ENCODE measurements at regions not wholly inside any gene's neighbourhood (a gene's known extent, or its start where the extent isn't known, plus 50 kb on each side); places are given as distances from the start of the nearest gene placed in this dataset.

GRCh38 chr6:21971541-21971940 is 325.3 kb downstream of the PRL start:
- Histone ChIP-seq H3K27ac (ENCODE audit: poor library complexity, severe bottlenecking) (no peak overlapping the region), H3K4me3 (ENCODE audit: severe bottlenecking) (no peak overlapping the region), H3K27me3 (ENCODE audit: insufficient read depth, poor library complexity, severe bottlenecking) (no peaks in the 10 kb centered on the region), H3K4me1 (ENCODE audit: insufficient read depth, poor library complexity, severe bottlenecking) (no peaks in the 10 kb centered on the region), H3K9me3 (ENCODE audit: severe bottlenecking) (no peaks in the 10 kb centered on the region), H3K36me3 (ENCODE audit: low read depth) (no peaks in the 10 kb centered on the region)
- no peak for ATAC-seq (ENCODE audit: low read depth)
- TF ChIP-seq, protein P1, sequence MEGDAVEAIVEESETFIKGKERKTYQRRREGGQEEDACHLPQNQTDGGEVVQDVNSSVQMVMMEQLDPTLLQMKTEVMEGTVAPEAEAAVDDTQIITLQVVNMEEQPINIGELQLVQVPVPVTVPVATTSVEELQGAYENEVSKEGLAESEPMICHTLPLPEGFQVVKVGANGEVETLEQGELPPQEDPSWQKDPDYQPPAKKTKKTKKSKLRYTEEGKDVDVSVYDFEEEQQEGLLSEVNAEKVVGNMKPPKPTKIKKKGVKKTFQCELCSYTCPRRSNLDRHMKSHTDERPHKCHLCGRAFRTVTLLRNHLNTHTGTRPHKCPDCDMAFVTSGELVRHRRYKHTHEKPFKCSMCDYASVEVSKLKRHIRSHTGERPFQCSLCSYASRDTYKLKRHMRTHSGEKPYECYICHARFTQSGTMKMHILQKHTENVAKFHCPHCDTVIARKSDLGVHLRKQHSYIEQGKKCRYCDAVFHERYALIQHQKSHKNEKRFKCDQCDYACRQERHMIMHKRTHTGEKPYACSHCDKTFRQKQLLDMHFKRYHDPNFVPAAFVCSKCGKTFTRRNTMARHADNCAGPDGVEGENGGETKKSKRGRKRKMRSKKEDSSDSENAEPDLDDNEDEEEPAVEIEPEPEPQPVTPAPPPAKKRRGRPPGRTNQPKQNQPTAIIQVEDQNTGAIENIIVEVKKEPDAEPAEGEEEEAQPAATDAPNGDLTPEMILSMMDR (IDR thresholded peaks at IDR 0.05; ENCODE audit: poor library complexity, severe bottlenecking), result no peak
- DNase-seq (ENCODE audit: low spot score), result no peak

GRCh38 chr6:21972516-21972915 is 324.3 kb downstream of the PRL start:
- ATAC-seq (ENCODE audit: low read depth) (no peak), DNase-seq (ENCODE audit: low spot score) (no peak)
- Histone ChIP-seq H3K9me3 (ENCODE audit: severe bottlenecking) (no peaks in the 10 kb centered on the region), H3K27me3 (ENCODE audit: insufficient read depth, poor library complexity, severe bottlenecking) (no peaks in the 10 kb centered on the region), H3K27ac (ENCODE audit: poor library complexity, severe bottlenecking) (no peak overlapping the region), H3K4me1 (ENCODE audit: insufficient read depth, poor library complexity, severe bottlenecking) (no peaks in the 10 kb centered on the region), H3K36me3 (ENCODE audit: low read depth) (no peaks in the 10 kb centered on the region), H3K4me3 (ENCODE audit: severe bottlenecking) (no peak overlapping the region)
- TF ChIP-seq, protein P1 (IDR thresholded peaks at IDR 0.05; ENCODE audit: poor library complexity, severe bottlenecking), result no peak

- Histone ChIP-seq H3K9me3 (ENCODE audit: severe bottlenecking) (no peaks in the 10 kb centered on the region), H3K4me3 (ENCODE audit: severe bottlenecking) (no peak overlapping the region), H3K36me3 (ENCODE audit: low read depth) (no peaks in the 10 kb centered on the region), H3K27ac (ENCODE audit: poor library complexity, severe bottlenecking) (no peak overlapping the region), H3K27me3 (ENCODE audit: insufficient read depth, poor library complexity, severe bottlenecking) (no peaks in the 10 kb centered on the region), H3K4me1 (ENCODE audit: insufficient read depth, poor library complexity, severe bottlenecking) (no peaks in the 10 kb centered on the region)
- ATAC-seq (ENCODE audit: low read depth), result no peak
- TF ChIP-seq, protein P1 (IDR thresholded peaks at IDR 0.05; ENCODE audit: poor library complexity, severe bottlenecking), result no peak
- no peak for DNase-seq (ENCODE audit: low spot score)
Observed at GRCh38 chr6:21977346-21977745, 319.5 kb downstream of the PRL start.

DNA sequence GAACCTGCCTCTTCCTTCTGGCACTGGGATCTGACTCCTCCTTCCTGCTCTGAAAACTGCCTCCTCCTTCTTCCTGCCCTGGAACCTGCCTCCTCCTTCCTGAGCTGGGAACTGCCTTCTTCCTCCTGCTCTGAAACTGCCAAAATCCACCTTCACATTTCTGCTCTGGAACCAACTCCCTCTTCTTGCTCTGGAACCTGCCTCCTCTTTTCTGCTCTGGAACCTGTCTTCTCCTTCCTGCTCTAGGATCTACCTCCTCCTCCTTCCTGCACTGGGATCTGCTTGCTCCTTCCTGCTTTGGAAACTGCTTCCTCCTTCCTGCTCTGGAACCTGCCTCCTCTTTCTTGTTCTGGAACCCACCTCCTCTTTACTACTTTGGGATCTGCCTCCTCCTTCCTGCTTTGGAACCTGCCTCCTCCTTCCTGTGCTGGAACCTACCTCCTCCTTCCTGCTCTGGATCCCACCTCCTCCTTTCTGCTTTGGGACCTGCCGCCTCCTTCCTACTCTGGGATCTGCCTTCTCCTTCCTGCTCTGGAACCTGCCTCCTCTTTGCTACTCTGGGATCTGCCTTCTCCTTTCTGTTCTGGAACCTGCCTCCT is 315.5 kb downstream of the PRL start:
- H3K9me3 ChIP-seq (ENCODE audit: severe bottlenecking), result no peaks in the 10 kb centered on the region
- H3K4me3 ChIP-seq (ENCODE audit: severe bottlenecking), result no peak overlapping the region
- DNase-seq (ENCODE audit: low spot score), result no peak
- ATAC-seq (ENCODE audit: low read depth), result no peak
- H3K4me1 ChIP-seq (ENCODE audit: insufficient read depth, poor library complexity, severe bottlenecking), result no peaks in the 10 kb centered on the region
- no peaks in the 10 kb centered on the region for H3K36me3 ChIP-seq (ENCODE audit: low read depth)
- H3K27ac ChIP-seq (ENCODE audit: poor library complexity, severe bottlenecking), result no peak overlapping the region
- no peaks in the 10 kb centered on the region for H3K27me3 ChIP-seq (ENCODE audit: insufficient read depth, poor library complexity, severe bottlenecking)
- TF ChIP-seq, protein P1 (IDR thresholded peaks at IDR 0.05; ENCODE audit: poor library complexity, severe bottlenecking), result no peak

GRCh38 chr6:21984135-21984534 is 312.7 kb downstream of the PRL start:
- Histone ChIP-seq H3K27ac (ENCODE audit: poor library complexity, severe bottlenecking) (no peak overlapping the region), H3K36me3 (ENCODE audit: low read depth) (no peaks in the 10 kb centered on the region), H3K27me3 (ENCODE audit: insufficient read depth, poor library complexity, severe bottlenecking) (no peaks in the 10 kb centered on the region), H3K4me1 (ENCODE audit: insufficient read depth, poor library complexity, severe bottlenecking) (peaks cover 13% of the 10 kb centered on the region), H3K9me3 (ENCODE audit: severe bottlenecking) (no peaks in the 10 kb centered on the region), H3K4me3 (ENCODE audit: severe bottlenecking) (no peak overlapping the region)
- ATAC-seq (ENCODE audit: low read depth) (no peak), DNase-seq (ENCODE audit: low spot score) (no peak)
- TF ChIP-seq, protein P1 (IDR thresholded peaks at IDR 0.05; ENCODE audit: poor library complexity, severe bottlenecking), result no peak

Measured in RWPE2 (cell line).